ENCODE measurements at regions not wholly inside any gene's neighbourhood (a gene's known extent, or its start where the extent isn't known, plus 50 kb on each side); places are given as distances from the start of the nearest gene placed in this dataset.

DNA sequence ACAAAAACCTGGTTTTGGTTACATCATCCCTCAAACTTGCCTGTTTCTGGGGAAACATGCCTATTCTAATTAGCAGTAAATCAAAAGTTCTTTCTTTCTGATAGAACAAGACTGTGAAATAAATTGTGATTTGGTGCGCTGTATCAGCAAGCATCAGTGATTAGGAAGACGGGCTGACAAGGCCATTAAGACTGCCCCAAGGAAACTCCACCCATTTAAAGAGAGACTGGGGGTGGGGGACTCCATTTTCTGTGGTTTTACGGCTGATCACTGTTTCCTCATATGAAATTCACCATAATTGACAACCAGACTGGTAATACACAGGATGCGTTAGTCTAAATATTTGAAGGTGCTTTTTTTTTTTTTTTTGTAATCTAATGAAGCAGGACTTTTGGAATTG is 68.7 kb downstream of the MBL2 start:
- peak; percentile 88 for ATAC-seq

More for the DNA sequence above, 68.7 kb downstream of the MBL2 start:
- TF ChIP-seq BACH2 (CRISPR knock-in tag; IDR thresholded peaks at IDR 0.05; ENCODE audit: borderline replicate concordance) (no peak), SNAI2 (CRISPR knock-in tag; IDR thresholded peaks at IDR 0.05) (no peak), ZNF8 (CRISPR knock-in tag; IDR thresholded peaks at IDR 0.05) (0 out of 2 replicates have a peak, but pooled peaks have one; percentile 8), TSHZ2 (CRISPR knock-in tag; IDR thresholded peaks at IDR 0.05) (peak; percentile 94), ZC3H10 (CRISPR knock-in tag; IDR thresholded peaks at IDR 0.05) (0 out of 2 replicates have a peak, but pooled peaks have one; percentile 60), ARNTL (CRISPR knock-in tag; IDR thresholded peaks at IDR 0.05; ENCODE audit: borderline replicate concordance, low read depth) (no peak), POU6F1 (CRISPR knock-in tag; IDR thresholded peaks at IDR 0.05; ENCODE audit: borderline replicate concordance, low read depth) (no peak), ISL1 (CRISPR knock-in tag; IDR thresholded peaks at IDR 0.05) (peak; percentile 95), PPARA (CRISPR knock-in tag; IDR thresholded peaks at IDR 0.05; ENCODE audit: borderline replicate concordance) (no peak), ZNF565 (CRISPR knock-in tag; conservative IDR thresholded peaks at IDR 0.05; ENCODE audit: low read depth) (no peak), PATZ1 (CRISPR knock-in tag; IDR thresholded peaks at IDR 0.05; ENCODE audit: borderline replicate concordance) (peak; percentile 60; the same call in 1 of the 2 replicates), TCF4 (CRISPR knock-in tag; IDR thresholded peaks at IDR 0.05; ENCODE audit: borderline replicate concordance) (no peak; the same call in 1 of the 2 replicates), OSR1 (CRISPR knock-in tag; IDR thresholded peaks at IDR 0.05) (no peak), TOX (CRISPR knock-in tag; IDR thresholded peaks at IDR 0.05; ENCODE audit: borderline replicate concordance) (no peak), CSDC2 (CRISPR knock-in tag; IDR thresholded peaks at IDR 0.05) (no peak), ZFP3 (CRISPR knock-in tag; IDR thresholded peaks at IDR 0.05) (no peak), GLIS3 (CRISPR knock-in tag; IDR thresholded peaks at IDR 0.05) (no peak), CSRNP3 (CRISPR knock-in tag; IDR thresholded peaks at IDR 0.05) (no peak), ZFP30 (CRISPR knock-in tag; IDR thresholded peaks at IDR 0.05) (no peak), ESRRG (CRISPR knock-in tag; IDR thresholded peaks at IDR 0.05) (peak; percentile 20; the same call in 1 of the 2 replicates), ZNF70 (CRISPR knock-in tag; IDR thresholded peaks at IDR 0.05) (no peak), RARB (CRISPR knock-in tag; IDR thresholded peaks at IDR 0.05) (no peak)
- TF ChIP-seq, protein P1, sequence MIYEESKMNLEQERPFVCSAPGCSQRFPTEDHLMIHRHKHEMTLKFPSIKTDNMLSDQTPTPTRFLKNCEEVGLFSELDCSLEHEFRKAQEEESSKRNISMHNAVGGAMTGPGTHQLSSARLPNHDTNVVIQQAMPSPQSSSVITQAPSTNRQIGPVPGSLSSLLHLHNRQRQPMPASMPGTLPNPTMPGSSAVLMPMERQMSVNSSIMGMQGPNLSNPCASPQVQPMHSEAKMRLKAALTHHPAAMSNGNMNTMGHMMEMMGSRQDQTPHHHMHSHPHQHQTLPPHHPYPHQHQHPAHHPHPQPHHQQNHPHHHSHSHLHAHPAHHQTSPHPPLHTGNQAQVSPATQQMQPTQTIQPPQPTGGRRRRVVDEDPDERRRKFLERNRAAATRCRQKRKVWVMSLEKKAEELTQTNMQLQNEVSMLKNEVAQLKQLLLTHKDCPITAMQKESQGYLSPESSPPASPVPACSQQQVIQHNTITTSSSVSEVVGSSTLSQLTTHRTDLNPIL (CRISPR knock-in tag; IDR thresholded peaks at IDR 0.05; ENCODE audit: low read depth): peak; percentile 83
